ENCODE measurements at regions not wholly inside any gene's neighbourhood (a gene's known extent, or its start where the extent isn't known, plus 50 kb on each side); places are given as distances from the start of the nearest gene placed in this dataset.

DNA sequence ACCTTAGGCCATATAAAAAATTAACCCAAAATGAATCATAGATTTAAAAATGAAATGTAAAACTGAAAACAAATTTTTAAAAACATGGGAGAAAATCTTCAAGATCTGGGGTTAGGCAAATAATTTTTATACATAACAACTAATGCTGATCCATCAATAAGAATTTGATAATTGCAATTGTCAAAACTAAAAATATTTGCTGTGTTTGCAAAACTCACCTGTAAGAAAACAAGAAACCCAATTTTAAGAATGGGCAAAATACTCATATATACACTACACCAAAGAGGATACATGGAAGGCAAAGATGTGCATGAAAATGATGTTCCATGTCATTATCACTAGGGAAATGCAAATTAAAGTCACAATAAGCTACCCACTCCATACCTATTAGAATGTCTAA lies 194.8 kb upstream of the NRP1 start:
- no peak for TF ChIP-seq POLR2A (IDR thresholded peaks at IDR 0.05)
- TF ChIP-seq, protein P1, sequence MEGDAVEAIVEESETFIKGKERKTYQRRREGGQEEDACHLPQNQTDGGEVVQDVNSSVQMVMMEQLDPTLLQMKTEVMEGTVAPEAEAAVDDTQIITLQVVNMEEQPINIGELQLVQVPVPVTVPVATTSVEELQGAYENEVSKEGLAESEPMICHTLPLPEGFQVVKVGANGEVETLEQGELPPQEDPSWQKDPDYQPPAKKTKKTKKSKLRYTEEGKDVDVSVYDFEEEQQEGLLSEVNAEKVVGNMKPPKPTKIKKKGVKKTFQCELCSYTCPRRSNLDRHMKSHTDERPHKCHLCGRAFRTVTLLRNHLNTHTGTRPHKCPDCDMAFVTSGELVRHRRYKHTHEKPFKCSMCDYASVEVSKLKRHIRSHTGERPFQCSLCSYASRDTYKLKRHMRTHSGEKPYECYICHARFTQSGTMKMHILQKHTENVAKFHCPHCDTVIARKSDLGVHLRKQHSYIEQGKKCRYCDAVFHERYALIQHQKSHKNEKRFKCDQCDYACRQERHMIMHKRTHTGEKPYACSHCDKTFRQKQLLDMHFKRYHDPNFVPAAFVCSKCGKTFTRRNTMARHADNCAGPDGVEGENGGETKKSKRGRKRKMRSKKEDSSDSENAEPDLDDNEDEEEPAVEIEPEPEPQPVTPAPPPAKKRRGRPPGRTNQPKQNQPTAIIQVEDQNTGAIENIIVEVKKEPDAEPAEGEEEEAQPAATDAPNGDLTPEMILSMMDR (IDR thresholded peaks at IDR 0.05), result no peak

All from right lobe of liver (tissue), 4 donors.